HG03342 (cell line): ENCODE measurements at regions not wholly inside any gene's neighbourhood (a gene's known extent, or its start where the extent isn't known, plus 50 kb on each side); places are given as distances from the start of the nearest gene placed in this dataset.
"Not testable (repeated sequence)": the region's sequence is repeated elsewhere in the genome, so short reads cannot be mapped to it uniquely, and the experiment has no call there.

ENCODE experiments used
- ATAC-seq: cut with Tn5 transposase; IDR thresholded peaks from one replicate; pipeline ENCODE4 v1.9.1; 2021; ENCODE audit warnings: mild to moderate bottlenecking, moderate library complexity; ENCODE audit not compliant: unreplicated experiment

GRCh38 chr7:108810756-108811385 lies 241.2 kb downstream of the DNAJB9 start:
- ATAC-seq = no peak

- ATAC-seq = no peak
These were observed 243.8 kb downstream of the DNAJB9 start for GRCh38 chr7:108813251-108814014.

DNA sequence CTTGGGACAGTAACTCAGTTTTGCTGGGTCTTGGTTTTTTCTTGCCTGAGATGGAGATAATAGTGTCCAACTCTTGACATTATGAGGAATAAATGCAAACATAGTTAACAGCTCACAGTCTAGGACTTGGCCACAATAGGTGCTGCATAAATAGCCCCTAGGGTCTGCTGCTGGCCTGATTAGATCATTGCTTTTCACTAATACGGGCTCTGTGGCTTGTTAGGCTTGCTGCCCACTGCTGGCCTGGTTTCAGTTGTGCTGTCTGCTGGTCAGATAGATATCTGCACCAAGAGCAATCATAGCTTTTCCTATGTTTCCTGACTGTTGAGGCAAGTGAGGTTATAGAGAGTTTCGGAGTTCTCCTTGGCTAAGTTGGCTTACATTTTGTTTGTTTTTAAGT lies 246.1 kb downstream of the DNAJB9 start:
- ATAC-seq = no peak

GRCh38 chr7:108818742-108819141 lies 249.1 kb downstream of the DNAJB9 start:
- ATAC-seq = no peak

DNA sequence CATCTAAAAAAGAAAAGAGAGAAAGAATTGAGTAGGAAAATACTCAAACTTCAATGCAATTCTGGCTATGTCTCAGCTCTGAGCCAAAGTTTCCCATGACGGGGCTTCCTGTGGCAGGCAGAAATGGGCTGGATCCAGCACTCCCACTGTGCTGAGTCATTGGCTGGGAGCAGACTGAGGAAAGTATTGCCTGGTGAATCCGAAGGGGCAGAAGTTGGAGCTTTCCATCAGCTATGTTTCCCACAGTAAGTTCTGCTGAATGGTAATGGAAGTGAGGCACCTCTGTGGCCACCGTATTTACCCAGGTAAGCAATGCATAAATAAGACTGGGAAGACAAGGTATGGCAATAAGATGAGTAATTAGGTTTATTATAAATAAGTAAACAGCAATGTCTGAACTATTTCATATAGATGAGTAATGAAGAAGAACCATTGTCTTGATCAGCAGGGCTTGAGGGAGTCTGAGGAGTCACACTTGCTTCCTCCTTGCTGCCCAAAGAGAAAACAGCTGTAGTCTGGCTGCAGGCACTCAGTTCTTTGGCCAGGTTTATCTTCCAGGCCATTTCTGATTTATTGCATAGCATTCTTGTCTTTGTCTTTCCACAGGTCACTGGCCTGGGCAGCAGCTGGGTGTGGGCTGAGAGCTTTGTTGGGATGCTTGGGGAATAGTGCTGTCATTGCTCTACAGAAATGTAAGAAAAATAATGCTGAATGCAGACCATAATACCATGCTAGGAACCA lies 255.3 kb downstream of the DNAJB9 start:
- ATAC-seq = no peak

- ATAC-seq = no peak
These were observed 255.9 kb downstream of the DNAJB9 start for GRCh38 chr7:108825581-108825909.

DNA sequence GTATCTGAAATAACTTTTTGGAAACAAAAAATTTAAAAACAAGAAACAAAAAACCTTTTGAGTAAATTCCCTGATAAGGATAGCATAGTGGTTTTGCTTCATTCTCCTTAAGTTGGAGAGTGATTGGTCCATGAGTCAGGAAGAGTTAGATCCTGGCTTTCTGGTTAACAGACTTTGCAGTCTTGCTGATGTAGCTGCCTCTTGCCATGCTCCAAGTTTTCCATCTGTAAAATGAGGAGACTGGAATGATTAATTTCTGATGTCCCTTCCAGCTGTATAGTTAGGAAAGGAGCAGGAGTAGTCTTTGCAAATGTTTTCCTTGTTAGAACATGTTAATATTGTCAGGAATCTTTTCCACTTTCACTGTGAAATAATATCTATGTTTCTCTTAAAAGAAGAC lies 266.6 kb downstream of the DNAJB9 start:
- no peak for ATAC-seq

DNA sequence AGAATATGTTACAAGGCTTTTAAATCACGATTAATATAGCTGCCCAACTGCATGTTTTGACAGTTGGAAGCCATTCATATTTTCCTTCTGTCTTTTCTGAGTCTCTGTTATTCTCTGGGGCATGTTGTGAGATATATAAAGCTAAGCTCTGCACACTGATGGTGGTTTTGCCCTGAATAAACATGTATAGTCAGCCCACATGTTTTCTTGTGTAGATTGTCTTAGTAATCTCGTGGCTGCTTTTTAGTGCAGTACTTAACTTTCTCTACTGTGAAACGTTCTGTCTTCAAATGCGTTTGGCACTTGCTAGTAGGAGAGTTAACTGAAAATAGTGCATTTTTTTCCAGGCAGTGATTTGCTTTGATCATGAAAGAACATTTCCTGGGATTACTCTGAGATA lies 268.5 kb downstream of the DNAJB9 start:
- no peak for ATAC-seq

DNA sequence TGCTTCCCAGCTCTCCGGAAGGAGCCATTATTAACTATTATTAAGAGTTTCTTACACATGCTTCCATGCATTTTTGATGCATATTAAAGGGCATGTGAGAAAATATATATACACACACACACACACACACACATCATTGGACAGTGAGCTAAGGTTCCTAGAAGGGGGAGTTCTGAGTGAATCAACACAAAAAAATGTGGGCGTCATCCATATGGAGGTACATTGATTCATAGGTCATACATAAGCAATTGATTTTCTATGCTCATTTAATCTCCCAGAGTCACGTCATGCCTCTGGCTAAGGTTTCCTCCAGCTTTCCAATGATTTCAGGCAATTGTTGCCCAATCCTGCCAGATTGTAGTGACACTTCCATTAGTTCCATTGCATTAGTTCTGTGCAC lies 269.4 kb downstream of the DNAJB9 start:
- ATAC-seq = no peak

DNA sequence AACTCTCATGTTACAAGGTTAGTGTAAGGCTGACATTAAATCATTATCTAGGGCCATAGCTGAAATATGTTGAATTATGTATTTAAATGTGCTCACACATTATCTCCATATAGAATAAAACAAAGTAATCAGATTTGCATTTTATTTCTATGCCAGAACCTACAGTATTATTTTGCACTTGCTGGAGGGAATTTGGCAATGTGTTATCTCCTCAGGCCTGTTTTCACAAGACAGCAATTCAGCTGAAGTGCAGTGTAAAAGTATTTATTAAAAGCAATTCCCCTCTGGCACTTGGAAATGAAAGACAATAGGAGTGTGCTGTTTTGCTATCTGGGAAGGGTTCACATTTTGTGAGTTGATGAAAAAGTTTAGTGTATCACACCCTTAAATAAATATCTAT lies 276.3 kb downstream of the DNAJB9 start:
- ATAC-seq = no peak

GRCh38 chr7:108846471-108846870 lies 276.8 kb downstream of the DNAJB9 start:
- ATAC-seq = no peak

GRCh38 chr7:108848486-108848885 lies 278.8 kb downstream of the DNAJB9 start:
- no peak for ATAC-seq

DNA sequence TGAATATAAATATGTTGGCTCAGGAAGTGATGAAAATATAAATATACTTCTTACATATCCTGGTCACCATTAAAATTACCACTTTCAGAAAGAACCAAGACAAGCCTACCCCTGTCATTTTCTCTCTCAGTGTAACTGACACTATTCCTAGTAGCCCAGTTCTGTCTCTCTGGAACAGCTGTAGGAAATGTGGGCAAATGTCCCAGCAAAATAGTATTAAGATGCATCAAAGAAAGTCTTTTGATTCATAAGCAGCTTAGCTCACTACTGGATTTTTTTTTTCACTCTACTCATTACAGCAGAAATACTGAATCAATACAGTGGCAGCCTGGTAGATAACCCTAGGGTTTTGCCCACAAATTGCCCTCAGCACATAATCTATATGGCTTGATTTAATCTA lies 290.9 kb downstream of the DNAJB9 start:
- no peak for ATAC-seq

GRCh38 chr7:108861071-108861470 lies 291.4 kb downstream of the DNAJB9 start:
- no peak for ATAC-seq

- no peak for ATAC-seq
These were observed 293.7 kb downstream of the DNAJB9 start for GRCh38 chr7:108863227-108863848.

DNA sequence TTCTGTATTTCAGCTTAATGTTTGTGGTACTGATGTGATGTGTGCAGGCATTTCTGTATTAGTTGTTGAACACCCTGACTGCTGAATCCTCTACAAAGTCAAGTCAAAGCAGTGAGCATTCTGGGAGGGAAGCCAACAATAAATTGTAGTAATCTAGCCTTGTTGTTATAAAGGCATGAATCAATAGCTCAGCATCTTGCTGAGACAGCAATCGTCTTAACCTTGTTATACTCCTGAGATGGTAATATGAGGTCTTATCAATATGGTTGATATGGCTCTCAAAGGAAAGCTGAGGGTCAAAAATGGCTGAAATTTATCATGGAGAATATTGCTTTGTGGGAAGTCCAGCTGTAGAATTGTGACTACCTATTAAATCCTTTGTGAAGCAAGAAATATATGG lies 299.4 kb downstream of the DNAJB9 start:
- ATAC-seq = no peak

- ATAC-seq = no peak
These were observed 305.5 kb downstream of the DNAJB9 start for GRCh38 chr7:108875139-108875538.

DNA sequence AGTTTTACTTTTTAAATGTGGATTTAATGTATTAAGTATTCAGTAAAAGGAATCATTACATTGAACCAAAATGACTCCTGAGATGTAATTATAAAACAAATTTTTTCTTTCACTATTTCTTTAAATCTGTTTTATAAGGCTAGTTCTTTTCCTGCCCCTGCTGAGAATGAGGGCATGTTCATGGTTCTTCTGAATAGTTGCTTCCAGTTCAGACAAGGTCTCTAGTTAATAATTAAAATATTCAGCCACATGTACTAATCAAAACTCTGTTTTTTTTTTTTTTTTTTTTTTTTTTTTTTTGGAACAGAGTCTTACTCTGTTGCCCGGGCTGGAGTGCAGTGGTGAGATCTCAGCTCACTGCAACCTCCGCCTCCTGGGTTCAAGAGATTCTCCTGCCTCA lies 321.2 kb downstream of the DNAJB9 start:
- ATAC-seq = no peak

GRCh38 chr7:108908456-108908855 lies 338.8 kb downstream of the DNAJB9 start:
- no peak for ATAC-seq

GRCh38 chr7:108911016-108911415 lies 341.3 kb downstream of the DNAJB9 start:
- ATAC-seq = no peak

DNA sequence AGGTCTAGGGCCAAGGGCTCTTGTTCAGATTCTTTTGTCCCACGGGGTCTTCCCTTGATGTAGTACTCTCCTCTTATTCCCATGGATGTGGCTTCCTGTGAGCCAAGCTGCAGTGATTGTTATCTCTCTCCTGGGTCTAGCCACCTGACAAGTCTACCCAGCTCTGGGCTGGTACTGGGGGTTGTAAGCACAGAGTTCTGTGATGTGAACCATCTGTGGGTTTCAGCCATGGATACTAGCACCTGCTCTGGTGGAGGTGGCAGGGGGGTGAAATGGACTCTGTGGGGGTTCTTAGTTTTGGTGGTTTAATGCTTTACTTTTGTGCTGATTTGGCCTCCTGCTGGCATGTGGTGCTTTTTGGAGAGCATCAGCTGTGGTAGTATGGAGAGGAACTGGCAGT lies 350.8 kb downstream of the DNAJB9 start:
- no peak for ATAC-seq

GRCh38 chr7:108943048-108943447 lies 373.4 kb downstream of the DNAJB9 start:
- ATAC-seq = not testable (repeated sequence)
